ENCODE measurements at regions not wholly inside any gene's neighbourhood (a gene's known extent, or its start where the extent isn't known, plus 50 kb on each side); places are given as distances from the start of the nearest gene placed in this dataset.

- TF ChIP-seq CTCF (IDR thresholded peaks at IDR 0.05; ENCODE audit: extremely low read depth, missing control alignments) = no peak
- DNase-seq (ENCODE audit: low spot score) = no peak
These were observed 181.7 kb upstream of the FAR2 start for GRCh38 chr12:28967426-28967825.

GRCh38 chr12:28973491-28973890 is 175.6 kb upstream of the FAR2 start:
- no peak for DNase-seq (ENCODE audit: low spot score)
- TF ChIP-seq CTCF (IDR thresholded peaks at IDR 0.05; ENCODE audit: extremely low read depth, missing control alignments) = no peak

- no peak for TF ChIP-seq CTCF (IDR thresholded peaks at IDR 0.05; ENCODE audit: extremely low read depth, missing control alignments)
- DNase-seq (ENCODE audit: low spot score) = no peak
These were observed 174.9 kb upstream of the FAR2 start for GRCh38 chr12:28974166-28974565.

GRCh38 chr12:28974883-28975282 is 174.2 kb upstream of the FAR2 start:
- DNase-seq (ENCODE audit: low spot score) = no peak
- TF ChIP-seq CTCF (IDR thresholded peaks at IDR 0.05; ENCODE audit: extremely low read depth, missing control alignments) = no peak

- TF ChIP-seq CTCF (IDR thresholded peaks at IDR 0.05; ENCODE audit: extremely low read depth, missing control alignments) = no peak
- no peak for DNase-seq (ENCODE audit: low spot score)
These were observed 173.3 kb upstream of the FAR2 start for GRCh38 chr12:28975564-28976340.

GRCh38 chr12:28980436-28980835 is 168.6 kb upstream of the FAR2 start:
- no peak for TF ChIP-seq CTCF (IDR thresholded peaks at IDR 0.05; ENCODE audit: extremely low read depth, missing control alignments)
- no peak for DNase-seq (ENCODE audit: low spot score)

GRCh38 chr12:28987538-28988324 is 161.3 kb upstream of the FAR2 start:
- no peak for TF ChIP-seq CTCF (IDR thresholded peaks at IDR 0.05; ENCODE audit: extremely low read depth, missing control alignments)
- no peak for DNase-seq (ENCODE audit: low spot score)
